DND-41 (cell line): ENCODE measurements at regions not wholly inside any gene's neighbourhood (a gene's known extent, or its start where the extent isn't known, plus 50 kb on each side); places are given as distances from the start of the nearest gene placed in this dataset.

Source experiments
- ATAC-seq: fragments of 200-7000 bp; cut with Tn5 transposase; 3 replicates; pipeline ENCODE4 v1.9.1; 2021; ENCODE audit warnings: low read depth; ENCODE audit not compliant: insufficient read depth
- DNase-seq: peaks from one replicate; pipeline ENCODE4 v3.0.0-alpha.2; 2020
- H2AFZ ChIP-seq: 2 replicates; pipeline ENCODE4 v1.6.0; 2012; ENCODE audit warnings: low read depth, low read length
- H3K27ac ChIP-seq: 2 replicates; pipeline ENCODE4 v1.5.1; 2012; ENCODE audit warnings: low read length, inconsistent platforms
- H3K27me3 ChIP-seq: fragments of 200-600 bp; sonication (generic); 2 replicates; pipeline ENCODE4 v1.6.0; 2012; ENCODE audit warnings: low read length, mild to moderate bottlenecking, inconsistent platforms; ENCODE audit not compliant: insufficient read depth, poor library complexity
- H3K36me3 ChIP-seq: 2 replicates; pipeline ENCODE4 v1.5.1; 2012; ENCODE audit warnings: low read length, inconsistent platforms; ENCODE audit not compliant: insufficient read depth
- H3K4me1 ChIP-seq: 2 replicates; pipeline ENCODE4 v1.5.1; 2012; ENCODE audit warnings: mild to moderate bottlenecking, low read length; ENCODE audit not compliant: insufficient read depth
- H3K4me2 ChIP-seq: 2 replicates; pipeline ENCODE4 v1.6.0; 2012; ENCODE audit warnings: mild to moderate bottlenecking, moderate library complexity, low read length, inconsistent platforms; ENCODE audit not compliant: insufficient read depth
- H3K4me3 ChIP-seq, 2 experiments: fragments of 200-600 bp in 1 of 2; shearing (Covaris generic) in 1 of 2; 2 replicates each; pipeline ENCODE4 v1.5.1; 2012 to 2016; ENCODE audit warnings: inconsistent platforms in 2 of 2, low read length in 2 of 2, mild to moderate bottlenecking in 2 of 2, low read depth in 1 of 2, moderate library complexity in 1 of 2
- H3K79me2 ChIP-seq: 2 replicates; pipeline ENCODE4 v1.6.0; 2012; ENCODE audit warnings: low read length, inconsistent platforms; ENCODE audit not compliant: insufficient read depth
- H3K9ac ChIP-seq: 2 replicates; pipeline ENCODE4 v1.6.0; 2012; ENCODE audit warnings: low read depth, mild to moderate bottlenecking, inconsistent platforms, low read length, moderate library complexity
- H3K9me3 ChIP-seq: 2 replicates; pipeline ENCODE4 v1.5.1; 2012; ENCODE audit warnings: low read length, moderate library complexity, mild to moderate bottlenecking, inconsistent platforms; ENCODE audit not compliant: insufficient read depth, severe bottlenecking
- H4K20me1 ChIP-seq: 2 replicates; pipeline ENCODE4 v1.6.0; 2012; ENCODE audit warnings: low read length; ENCODE audit not compliant: insufficient read depth
- CTCF ChIP-seq: IDR thresholded peaks from 2 replicates; pipeline ENCODE4 v1.5.1; 2012; ENCODE audit warnings: borderline replicate concordance, low read length, moderate library complexity, mild to moderate bottlenecking; ENCODE audit not compliant: poor library complexity, severe bottlenecking; ENCODE audit errors: extremely low read depth
- EZH2 ChIP-seq: IDR thresholded peaks from 3 replicates; pipeline ENCODE4 v1.6.1; 2012; ENCODE audit warnings: borderline replicate concordance, low read depth, mild to moderate bottlenecking, moderate library complexity, low read length, inconsistent platforms; ENCODE audit not compliant: severe bottlenecking

- Histone ChIP-seq H3K4me3 (no peak overlapping the region), H3K36me3 (no peaks in the 10 kb centered on the region), H3K27me3 (no peaks in the 10 kb centered on the region), H2AFZ (no peak overlapping the region), H3K9me3 (no peaks in the 10 kb centered on the region), H3K4me2 (no peak overlapping the region), H3K27ac (peak overlapping the region; percentile 70), H3K79me2 (no peaks in the 10 kb centered on the region), H3K9ac (no peak overlapping the region), H4K20me1 (no peaks in the 10 kb centered on the region), H3K4me1 (peaks cover 77% of the 10 kb centered on the region)
- ATAC-seq = no peak
- TF ChIP-seq EZH2 (no peak), CTCF (no peak)
- no peak for DNase-seq
Measured at GRCh38 chr15:98144388-98144787, 183.9 kb downstream of the ARRDC4 start.

GRCh38 chr15:98146031-98146820 is 185.7 kb downstream of the ARRDC4 start:
- H3K9ac ChIP-seq = no peak overlapping the region

GRCh38 chr15:98147415-98147814 is 186.9 kb downstream of the ARRDC4 start:
- Histone ChIP-seq H3K27ac (peak overlapping the region; percentile 99), H3K79me2 (no peaks in the 10 kb centered on the region), H2AFZ (no peak overlapping the region; the same call in 1 of the 2 replicates), H3K9ac (peak overlapping the region; percentile 68; the same call in 1 of the 2 replicates), H3K9me3 (peaks cover 6% of the 10 kb centered on the region), H3K27me3 (no peaks in the 10 kb centered on the region), H3K4me2 (no peak overlapping the region), H3K4me3 (no peak overlapping the region), H4K20me1 (no peaks in the 10 kb centered on the region), H3K36me3 (peaks cover 3% of the 10 kb centered on the region; the same call in 1 of the 2 replicates), H3K4me1 (peaks cover 92% of the 10 kb centered on the region)
- DNase-seq (no peak), ATAC-seq (no peak)
- TF ChIP-seq EZH2 (no peak), CTCF (peak; percentile 34)

More at GRCh38 chr15:98146031-98146820, 185.7 kb downstream of the ARRDC4 start:
- no peaks in the 10 kb centered on the region for H4K20me1 ChIP-seq
- H3K4me1 ChIP-seq = peaks cover 84% of the 10 kb centered on the region
- no peak overlapping the region for H2AFZ ChIP-seq
- H3K36me3 ChIP-seq = no peaks in the 10 kb centered on the region
- no peaks in the 10 kb centered on the region for H3K9me3 ChIP-seq
- DNase-seq (no peak), ATAC-seq (no peak)
- H3K4me2 ChIP-seq = no peak overlapping the region
- TF ChIP-seq CTCF = no peak
- TF ChIP-seq EZH2 = no peak
- no peaks in the 10 kb centered on the region for H3K79me2 ChIP-seq
- H3K27ac ChIP-seq = peak overlapping the region; percentile 99
- H3K4me3 ChIP-seq = no peak overlapping the region
- H3K27me3 ChIP-seq = no peaks in the 10 kb centered on the region
